ENCODE measurements at regions not wholly inside any gene's neighbourhood (a gene's known extent, or its start where the extent isn't known, plus 50 kb on each side); places are given as distances from the start of the nearest gene placed in this dataset.
A peak's percentile ranks its signal among the peaks of the same experiment; 100 is the strongest.

DNA sequence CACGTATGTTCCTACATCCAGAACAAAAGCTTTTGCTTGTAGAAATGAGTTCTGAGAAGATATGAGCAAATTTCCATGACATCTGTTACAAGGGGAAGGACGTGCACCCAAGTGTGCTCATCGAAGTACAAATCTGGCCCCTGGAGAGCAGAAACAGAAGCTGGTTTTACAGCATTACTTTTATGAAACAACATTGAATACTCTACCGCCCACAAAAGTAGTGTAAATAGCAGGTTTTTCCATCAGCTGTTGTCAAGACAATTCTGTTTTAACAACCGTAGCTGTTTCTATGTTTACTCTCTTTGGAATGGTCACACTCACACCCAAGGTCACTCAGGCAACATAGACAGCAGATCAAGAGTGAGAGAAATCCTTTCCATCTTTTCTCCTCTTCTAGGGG lies 114.2 kb upstream of the SSTR4 start:
- peaks cover 0 to 29% (median 12%) of the 10 kb centered on the region in 9 donors for H3K4me1 ChIP-seq
- peaks cover 0 to 91% (median 0%) of the 10 kb centered on the region in 7 donors for H3K27me3 ChIP-seq
- peak overlapping the region in 1 of 10 donors; percentile 47 for H3K27ac ChIP-seq
- H3K9me3 ChIP-seq: no peaks in the 10 kb centered on the region
- DNase-seq: no peak
- H3K4me3 ChIP-seq: no peak overlapping the region
- H3K36me3 ChIP-seq: no peaks in the 10 kb centered on the region
- intact Hi-C loops (cut with DNase I): loop anchor here in 2 of 10 donors (10.0 kb wide), 2 partner anchors 56 to 284 kb away; no protein-coding TSS in a partner anchor
- TF ChIP-seq CTCF (IDR thresholded peaks at IDR 0.05): no peak
- no peak for ATAC-seq
- WGBS, 2 donors: 88 to 92% methylated on average over 5 of the region's 5 CpGs

GRCh38 chr20:22921595-22922421 lies 113.3 kb upstream of the SSTR4 start:
- no peak for DNase-seq
- no peak for TF ChIP-seq CTCF (IDR thresholded peaks at IDR 0.05)
- H3K36me3 ChIP-seq: no peaks in the 10 kb centered on the region
- H3K4me1 ChIP-seq: peaks cover 0 to 29% (median 12%) of the 10 kb centered on the region in 9 donors
- peaks cover 0 to 91% (median 2%) of the 10 kb centered on the region in 7 donors for H3K27me3 ChIP-seq
- H3K27ac ChIP-seq: peak overlapping the region in 2 of 10 donors; percentile 6 to 47
- WGBS, 2 donors: 82 to 92% methylated on average over 7 of the region's 7 CpGs
- peak in 1 of 8 donors; percentile 37 for ATAC-seq
- no peaks in the 10 kb centered on the region for H3K9me3 ChIP-seq
- intact Hi-C loops (cut with DNase I): loop anchor here in 2 of 10 donors (10.0 kb wide), 2 partner anchors 57 to 283 kb away; no protein-coding TSS in a partner anchor
- no peak overlapping the region for H3K4me3 ChIP-seq

DNA sequence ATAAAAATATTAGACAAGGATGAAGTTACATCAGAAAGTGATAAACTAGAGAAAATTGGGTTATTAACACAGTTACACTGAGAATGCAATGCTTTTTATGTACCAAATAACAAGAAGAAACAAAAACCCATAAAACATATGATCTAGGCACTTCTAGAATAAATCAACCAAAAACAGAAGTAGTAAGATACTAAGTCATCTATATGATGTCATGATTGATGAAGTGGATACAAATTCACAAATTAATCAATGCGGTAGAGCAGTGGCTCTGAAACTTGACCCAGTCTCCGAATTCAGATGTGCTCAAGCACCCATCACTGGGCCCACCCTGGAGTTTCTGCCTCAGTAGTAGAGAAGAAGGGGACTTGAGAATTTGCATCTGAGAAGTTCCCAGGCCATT lies 112.1 kb upstream of the SSTR4 start:
- Histone ChIP-seq H3K4me3 (no peak overlapping the region), H3K9me3 (no peaks in the 10 kb centered on the region), H3K27me3 (peaks cover 0 to 91% (median 2%) of the 10 kb centered on the region in 7 donors), H3K27ac (peak overlapping the region in 1 of 10 donors; percentile 45), H3K4me1 (peaks cover 0 to 29% (median 12%) of the 10 kb centered on the region in 9 donors), H3K36me3 (no peaks in the 10 kb centered on the region)
- TF ChIP-seq CTCF (IDR thresholded peaks at IDR 0.05): no peak
- intact Hi-C loops (cut with DNase I): loop anchor here in 2 of 10 donors (10.0 kb wide), 2 partner anchors 58 to 282 kb away; no protein-coding TSS in a partner anchor
- no peak for ATAC-seq
- 94 to 96% methylated on average over 2 of the region's 2 CpGs for WGBS, 2 donors
- DNase-seq: no peak

- 84 to 92% methylated on average over 4 of the region's 4 CpGs for WGBS, 2 donors
- peaks cover 0 to 91% (median 2%) of the 10 kb centered on the region in 7 donors for H3K27me3 ChIP-seq
- peak overlapping the region in 3 of 10 donors; percentile 0 to 54 (median 34) for H3K27ac ChIP-seq
- DNase-seq: peak; percentile 18 to 38
- intact Hi-C loops (cut with DNase I): loop anchor here in 2 of 10 donors (10.0 kb wide), 2 partner anchors 59 to 281 kb away; no protein-coding TSS in a partner anchor
- peak in 5 of 8 donors; percentile 34 to 72 (median 63) for ATAC-seq
- no peaks in the 10 kb centered on the region for H3K36me3 ChIP-seq
- TF ChIP-seq CTCF (IDR thresholded peaks at IDR 0.05): no peak
- peaks cover 0 to 24% (median 12%) of the 10 kb centered on the region in 9 donors for H3K4me1 ChIP-seq
- no peaks in the 10 kb centered on the region for H3K9me3 ChIP-seq
- no peak overlapping the region for H3K4me3 ChIP-seq
Measured at GRCh38 chr20:22924046-22924737, 110.9 kb upstream of the SSTR4 start.
